Thyroid gland (tissue), 4 donors: ENCODE measurements at regions not wholly inside any gene's neighbourhood (a gene's known extent, or its start where the extent isn't known, plus 50 kb on each side); places are given as distances from the start of the nearest gene placed in this dataset.

Experiments used
- POLR2A ChIP-seq, 2 donors: fragments of 450-650 bp; IDR thresholded peaks; one replicate each; pipeline ENCODE4 v1.6.1; 2017; ENCODE audit warnings: antibody characterized with exemption in 2 of 2, mild to moderate bottlenecking in 2 of 2, moderate library complexity in 1 of 2
- TF ChIP-seq, protein P1 (sequence below), 6 experiments: fragments of 200-600 bp in 3 of 6; fragments of 450-650 bp in 3 of 6; sonication (generic) in 3 of 6; IDR thresholded peaks; one replicate each; pipeline ENCODE4 v1.5.1; 2016 to 2019; ENCODE audit warnings: antibody characterized with exemption in 6 of 6, mild to moderate bottlenecking in 2 of 6, inconsistent platforms in 1 of 6, moderate library complexity in 1 of 6

DNA sequence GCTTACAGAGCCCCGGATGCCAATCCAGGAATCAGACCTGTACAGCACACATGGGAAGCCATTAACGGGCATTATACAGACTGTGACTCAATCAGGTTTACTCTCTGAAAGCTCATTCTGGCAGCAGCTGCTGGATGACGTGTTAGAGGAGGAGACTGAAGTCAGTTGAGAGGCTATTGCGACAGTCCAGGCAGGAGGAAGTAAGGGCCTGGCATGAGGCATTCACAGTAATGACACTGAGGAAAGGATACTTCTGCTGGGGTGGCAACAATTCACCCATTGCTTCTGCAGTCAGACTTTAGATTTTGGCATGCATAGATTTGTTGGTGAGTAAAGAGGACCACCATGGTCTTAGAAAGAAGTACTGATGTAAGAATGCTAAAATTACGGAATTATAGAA, 151.0 kb upstream of the HEY2 start:
- TF ChIP-seq, protein P1, sequence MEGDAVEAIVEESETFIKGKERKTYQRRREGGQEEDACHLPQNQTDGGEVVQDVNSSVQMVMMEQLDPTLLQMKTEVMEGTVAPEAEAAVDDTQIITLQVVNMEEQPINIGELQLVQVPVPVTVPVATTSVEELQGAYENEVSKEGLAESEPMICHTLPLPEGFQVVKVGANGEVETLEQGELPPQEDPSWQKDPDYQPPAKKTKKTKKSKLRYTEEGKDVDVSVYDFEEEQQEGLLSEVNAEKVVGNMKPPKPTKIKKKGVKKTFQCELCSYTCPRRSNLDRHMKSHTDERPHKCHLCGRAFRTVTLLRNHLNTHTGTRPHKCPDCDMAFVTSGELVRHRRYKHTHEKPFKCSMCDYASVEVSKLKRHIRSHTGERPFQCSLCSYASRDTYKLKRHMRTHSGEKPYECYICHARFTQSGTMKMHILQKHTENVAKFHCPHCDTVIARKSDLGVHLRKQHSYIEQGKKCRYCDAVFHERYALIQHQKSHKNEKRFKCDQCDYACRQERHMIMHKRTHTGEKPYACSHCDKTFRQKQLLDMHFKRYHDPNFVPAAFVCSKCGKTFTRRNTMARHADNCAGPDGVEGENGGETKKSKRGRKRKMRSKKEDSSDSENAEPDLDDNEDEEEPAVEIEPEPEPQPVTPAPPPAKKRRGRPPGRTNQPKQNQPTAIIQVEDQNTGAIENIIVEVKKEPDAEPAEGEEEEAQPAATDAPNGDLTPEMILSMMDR (IDR thresholded peaks at IDR 0.05), result no peak
- TF ChIP-seq POLR2A (IDR thresholded peaks at IDR 0.05), result peak in 1 of 2 donors; percentile 23
